Keratinocyte (primary cell): ENCODE measurements at regions not wholly inside any gene's neighbourhood (a gene's known extent, or its start where the extent isn't known, plus 50 kb on each side); places are given as distances from the start of the nearest gene placed in this dataset.

ENCODE experiments used
- EZH2 ChIP-seq: IDR thresholded peaks from one replicate; pipeline ENCODE4 v1.6.1; 2012; ENCODE audit warnings: inconsistent platforms, mild to moderate bottlenecking, low read length, moderate library complexity
- TF ChIP-seq, protein P1 (sequence below), 3 experiments: IDR thresholded peaks in 1 of 3; conservative IDR thresholded peaks in 1 of 3; optimal IDR thresholded peaks in 1 of 3; 2 replicates in 2 of 3; 3 replicates in 1 of 3; pipeline versions ENCODE3 to v1.5.1; 2011; ENCODE audit warnings: low read length in 3 of 3, mild to moderate bottlenecking in 3 of 3, moderate library complexity in 2 of 3, control low read depth in 1 of 3, inconsistent platforms in 1 of 3; ENCODE audit not compliant: insufficient read depth in 2 of 3; ENCODE audit errors: extremely low read depth in 1 of 3

DNA sequence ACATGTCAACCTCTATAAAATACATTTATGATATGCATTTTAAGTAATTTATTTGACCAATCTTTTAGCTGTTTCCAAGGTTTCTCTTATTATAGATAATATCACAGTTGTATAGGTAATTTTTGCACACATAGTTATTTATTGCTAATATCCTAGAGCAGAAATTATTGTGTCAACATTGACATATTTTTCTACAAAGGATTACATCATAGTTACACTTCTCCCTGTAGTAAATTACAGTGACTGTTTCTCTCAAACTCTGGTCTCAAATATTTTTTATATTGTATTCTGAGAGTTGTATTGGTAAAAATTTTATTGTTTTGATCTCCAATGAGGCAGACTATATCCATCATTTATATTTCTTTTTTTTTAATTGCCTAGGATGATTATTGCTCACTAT is 714.4 kb upstream of the CDH6 start:
- TF ChIP-seq, protein P1, sequence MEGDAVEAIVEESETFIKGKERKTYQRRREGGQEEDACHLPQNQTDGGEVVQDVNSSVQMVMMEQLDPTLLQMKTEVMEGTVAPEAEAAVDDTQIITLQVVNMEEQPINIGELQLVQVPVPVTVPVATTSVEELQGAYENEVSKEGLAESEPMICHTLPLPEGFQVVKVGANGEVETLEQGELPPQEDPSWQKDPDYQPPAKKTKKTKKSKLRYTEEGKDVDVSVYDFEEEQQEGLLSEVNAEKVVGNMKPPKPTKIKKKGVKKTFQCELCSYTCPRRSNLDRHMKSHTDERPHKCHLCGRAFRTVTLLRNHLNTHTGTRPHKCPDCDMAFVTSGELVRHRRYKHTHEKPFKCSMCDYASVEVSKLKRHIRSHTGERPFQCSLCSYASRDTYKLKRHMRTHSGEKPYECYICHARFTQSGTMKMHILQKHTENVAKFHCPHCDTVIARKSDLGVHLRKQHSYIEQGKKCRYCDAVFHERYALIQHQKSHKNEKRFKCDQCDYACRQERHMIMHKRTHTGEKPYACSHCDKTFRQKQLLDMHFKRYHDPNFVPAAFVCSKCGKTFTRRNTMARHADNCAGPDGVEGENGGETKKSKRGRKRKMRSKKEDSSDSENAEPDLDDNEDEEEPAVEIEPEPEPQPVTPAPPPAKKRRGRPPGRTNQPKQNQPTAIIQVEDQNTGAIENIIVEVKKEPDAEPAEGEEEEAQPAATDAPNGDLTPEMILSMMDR (optimal IDR thresholded peaks at IDR 0.05 in 1 of 3, IDR thresholded peaks at IDR 0.05 in 1 of 3, conservative IDR thresholded peaks at IDR 0.05 in 1 of 3; ENCODE audit: extremely low read depth in 1 of 3, insufficient read depth in 2 of 3, low read length in 3 of 3): no peak
- no peak for TF ChIP-seq EZH2
